ENCODE measurements at regions not wholly inside any gene's neighbourhood (a gene's known extent, or its start where the extent isn't known, plus 50 kb on each side); places are given as distances from the start of the nearest gene placed in this dataset.

- H3K27me3 Mint-ChIP-seq = peaks cover 10% of the 10 kb centered on the region
- no peak overlapping the region for H3K4me3 Mint-ChIP-seq
- DNase-seq (ENCODE audit: low spot score in 2 of 2) (no peak), ATAC-seq (ENCODE audit: low read depth) (no peak)
- no peaks in the 10 kb centered on the region for H3K9me3 Mint-ChIP-seq
- H3K36me3 Mint-ChIP-seq = no peaks in the 10 kb centered on the region
- H3K4me1 Mint-ChIP-seq = no peaks in the 10 kb centered on the region
- H3K27ac Mint-ChIP-seq = no peak overlapping the region
Observed at GRCh38 chr3:124397088-124397487, 333.2 kb upstream of the UMPS start.

- no peak for ATAC-seq (ENCODE audit: low read depth)
- H3K36me3 Mint-ChIP-seq = no peaks in the 10 kb centered on the region
- H3K4me1 Mint-ChIP-seq = no peaks in the 10 kb centered on the region
- no peak for DNase-seq (ENCODE audit: low spot score in 2 of 2)
- no peaks in the 10 kb centered on the region for H3K9me3 Mint-ChIP-seq
- no peak overlapping the region for H3K27ac Mint-ChIP-seq
- H3K27me3 Mint-ChIP-seq = peaks cover 10% of the 10 kb centered on the region
- H3K4me3 Mint-ChIP-seq = no peak overlapping the region
Observed at GRCh38 chr3:124398594-124398993, 331.7 kb upstream of the UMPS start.

- Mint-ChIP-seq H3K36me3 (no peaks in the 10 kb centered on the region), H3K4me1 (no peaks in the 10 kb centered on the region), H3K27ac (no peak overlapping the region), H3K9me3 (no peaks in the 10 kb centered on the region), H3K27me3 (peaks cover 5% of the 10 kb centered on the region), H3K4me3 (no peak overlapping the region)
- no peak for DNase-seq (ENCODE audit: low spot score in 2 of 2)
- ATAC-seq (ENCODE audit: low read depth) = no peak
Observed at GRCh38 chr3:124401843-124402242, 328.4 kb upstream of the UMPS start.

GRCh38 chr3:124402791-124403190 is 327.5 kb upstream of the UMPS start:
- Mint-ChIP-seq H3K27ac (no peak overlapping the region), H3K36me3 (no peaks in the 10 kb centered on the region), H3K4me3 (no peak overlapping the region), H3K27me3 (no peaks in the 10 kb centered on the region), H3K4me1 (no peaks in the 10 kb centered on the region), H3K9me3 (no peaks in the 10 kb centered on the region)
- no peak for DNase-seq (ENCODE audit: low spot score in 2 of 2)
- ATAC-seq (ENCODE audit: low read depth) = no peak

- Mint-ChIP-seq H3K4me1 (no peaks in the 10 kb centered on the region), H3K36me3 (no peaks in the 10 kb centered on the region), H3K9me3 (no peaks in the 10 kb centered on the region), H3K27me3 (no peaks in the 10 kb centered on the region), H3K4me3 (no peak overlapping the region), H3K27ac (no peak overlapping the region)
- no peak for DNase-seq (ENCODE audit: low spot score in 2 of 2)
- ATAC-seq (ENCODE audit: low read depth) = no peak
Observed at GRCh38 chr3:124404621-124405020, 325.6 kb upstream of the UMPS start.

- H3K36me3 Mint-ChIP-seq = no peaks in the 10 kb centered on the region
- no peaks in the 10 kb centered on the region for H3K27me3 Mint-ChIP-seq
- H3K4me3 Mint-ChIP-seq = no peak overlapping the region
- H3K9me3 Mint-ChIP-seq = no peaks in the 10 kb centered on the region
- ATAC-seq (ENCODE audit: low read depth) (no peak), DNase-seq (ENCODE audit: low spot score in 2 of 2) (no peak)
- no peaks in the 10 kb centered on the region for H3K4me1 Mint-ChIP-seq
- no peak overlapping the region for H3K27ac Mint-ChIP-seq
Observed at GRCh38 chr3:124407260-124407659, 323.0 kb upstream of the UMPS start.

GRCh38 chr3:124409650-124410275 is 320.5 kb upstream of the UMPS start:
- no peak overlapping the region for H3K27ac Mint-ChIP-seq
- peaks cover 2% of the 10 kb centered on the region for H3K27me3 Mint-ChIP-seq
- no peaks in the 10 kb centered on the region for H3K4me1 Mint-ChIP-seq
- ATAC-seq (ENCODE audit: low read depth) (no peak), DNase-seq (ENCODE audit: low spot score in 2 of 2) (no peak)
- H3K36me3 Mint-ChIP-seq = no peaks in the 10 kb centered on the region
- H3K4me3 Mint-ChIP-seq = no peak overlapping the region
- H3K9me3 Mint-ChIP-seq = no peaks in the 10 kb centered on the region

GRCh38 chr3:124410471-124410870 is 319.8 kb upstream of the UMPS start:
- H3K36me3 Mint-ChIP-seq = no peaks in the 10 kb centered on the region
- no peaks in the 10 kb centered on the region for H3K9me3 Mint-ChIP-seq
- no peak for ATAC-seq (ENCODE audit: low read depth)
- DNase-seq (ENCODE audit: low spot score in 2 of 2) = no peak
- no peak overlapping the region for H3K27ac Mint-ChIP-seq
- H3K27me3 Mint-ChIP-seq = peaks cover 2% of the 10 kb centered on the region
- no peak overlapping the region for H3K4me3 Mint-ChIP-seq
- no peaks in the 10 kb centered on the region for H3K4me1 Mint-ChIP-seq

- ATAC-seq (ENCODE audit: low read depth) (no peak), DNase-seq (ENCODE audit: low spot score in 2 of 2) (no peak)
- no peaks in the 10 kb centered on the region for H3K4me1 Mint-ChIP-seq
- H3K27me3 Mint-ChIP-seq = peaks cover 5% of the 10 kb centered on the region
- H3K36me3 Mint-ChIP-seq = no peaks in the 10 kb centered on the region
- H3K27ac Mint-ChIP-seq = no peak overlapping the region
- no peaks in the 10 kb centered on the region for H3K9me3 Mint-ChIP-seq
- no peak overlapping the region for H3K4me3 Mint-ChIP-seq
Observed at GRCh38 chr3:124411728-124412127, 318.5 kb upstream of the UMPS start.

- no peaks in the 10 kb centered on the region for H3K36me3 Mint-ChIP-seq
Observed at GRCh38 chr3:124412644-124413043, 317.6 kb upstream of the UMPS start.

GRCh38 chr3:124413393-124413792 is 316.9 kb upstream of the UMPS start:
- no peak for ATAC-seq (ENCODE audit: low read depth)
- no peaks in the 10 kb centered on the region for H3K4me1 Mint-ChIP-seq
- no peaks in the 10 kb centered on the region for H3K9me3 Mint-ChIP-seq
- no peaks in the 10 kb centered on the region for H3K36me3 Mint-ChIP-seq
- DNase-seq (ENCODE audit: low spot score in 2 of 2) = no peak
- no peak overlapping the region for H3K27ac Mint-ChIP-seq
- H3K27me3 Mint-ChIP-seq = peaks cover 6% of the 10 kb centered on the region
- no peak overlapping the region for H3K4me3 Mint-ChIP-seq

More at GRCh38 chr3:124412644-124413043, 317.6 kb upstream of the UMPS start:
- DNase-seq (ENCODE audit: low spot score in 2 of 2) (no peak), ATAC-seq (ENCODE audit: low read depth) (no peak)
- Mint-ChIP-seq H3K27ac (no peak overlapping the region), H3K4me1 (no peaks in the 10 kb centered on the region), H3K9me3 (no peaks in the 10 kb centered on the region), H3K27me3 (peaks cover 5% of the 10 kb centered on the region), H3K4me3 (no peak overlapping the region)

- no peak overlapping the region for H3K4me3 Mint-ChIP-seq
- no peaks in the 10 kb centered on the region for H3K4me1 Mint-ChIP-seq
- H3K27me3 Mint-ChIP-seq = peaks cover 6% of the 10 kb centered on the region
- DNase-seq (ENCODE audit: low spot score in 2 of 2) (no peak), ATAC-seq (ENCODE audit: low read depth) (no peak)
- no peaks in the 10 kb centered on the region for H3K36me3 Mint-ChIP-seq
- no peak overlapping the region for H3K27ac Mint-ChIP-seq
- no peaks in the 10 kb centered on the region for H3K9me3 Mint-ChIP-seq
Observed at GRCh38 chr3:124413989-124414598, 316.2 kb upstream of the UMPS start.

GRCh38 chr3:124415446-124415960 is 314.7 kb upstream of the UMPS start:
- DNase-seq (ENCODE audit: low spot score in 2 of 2) (no peak), ATAC-seq (ENCODE audit: low read depth) (no peak)
- Mint-ChIP-seq H3K27me3 (peaks cover 6% of the 10 kb centered on the region), H3K27ac (no peak overlapping the region), H3K9me3 (no peaks in the 10 kb centered on the region), H3K4me1 (no peaks in the 10 kb centered on the region), H3K36me3 (no peaks in the 10 kb centered on the region), H3K4me3 (no peak overlapping the region)

GRCh38 chr3:124419303-124419702 is 310.9 kb upstream of the UMPS start:
- Mint-ChIP-seq H3K4me3 (no peak overlapping the region), H3K4me1 (no peaks in the 10 kb centered on the region), H3K27ac (no peak overlapping the region), H3K36me3 (no peaks in the 10 kb centered on the region), H3K27me3 (peaks cover 6% of the 10 kb centered on the region), H3K9me3 (no peaks in the 10 kb centered on the region)
- DNase-seq (ENCODE audit: low spot score in 2 of 2) (no peak), ATAC-seq (ENCODE audit: low read depth) (no peak)

GRCh38 chr3:124420392-124420791 is 309.9 kb upstream of the UMPS start:
- peaks cover 6% of the 10 kb centered on the region for H3K27me3 Mint-ChIP-seq
- H3K4me3 Mint-ChIP-seq = no peak overlapping the region
- ATAC-seq (ENCODE audit: low read depth) (no peak), DNase-seq (ENCODE audit: low spot score in 2 of 2) (no peak)
- no peak overlapping the region for H3K27ac Mint-ChIP-seq
- no peaks in the 10 kb centered on the region for H3K9me3 Mint-ChIP-seq
- no peaks in the 10 kb centered on the region for H3K4me1 Mint-ChIP-seq
- H3K36me3 Mint-ChIP-seq = no peaks in the 10 kb centered on the region

Data from memory B cell (primary cell).